OCI-LY7 (cell line): ENCODE measurements at regions not wholly inside any gene's neighbourhood (a gene's known extent, or its start where the extent isn't known, plus 50 kb on each side); places are given as distances from the start of the nearest gene placed in this dataset.

ENCODE experiments used
- EZH2phosphoT487 ChIP-seq: fragments of 200-600 bp; sonication (generic); IDR thresholded peaks from 2 replicates; pipeline ENCODE4 v1.6.1; 2018; ENCODE audit warnings: low read depth, borderline replicate concordance, mild to moderate bottlenecking, mixed run types, antibody characterized with exemption, low read length, moderate library complexity, mixed read lengths
- TF ChIP-seq, protein P1 (sequence below): fragments of 200-600 bp; sonication (generic); conservative IDR thresholded peaks from 2 replicates; pipeline ENCODE4 v1.5.1; 2014; ENCODE audit warnings: mild to moderate bottlenecking, antibody characterized with exemption, low read length, moderate library complexity, mixed read lengths

DNA sequence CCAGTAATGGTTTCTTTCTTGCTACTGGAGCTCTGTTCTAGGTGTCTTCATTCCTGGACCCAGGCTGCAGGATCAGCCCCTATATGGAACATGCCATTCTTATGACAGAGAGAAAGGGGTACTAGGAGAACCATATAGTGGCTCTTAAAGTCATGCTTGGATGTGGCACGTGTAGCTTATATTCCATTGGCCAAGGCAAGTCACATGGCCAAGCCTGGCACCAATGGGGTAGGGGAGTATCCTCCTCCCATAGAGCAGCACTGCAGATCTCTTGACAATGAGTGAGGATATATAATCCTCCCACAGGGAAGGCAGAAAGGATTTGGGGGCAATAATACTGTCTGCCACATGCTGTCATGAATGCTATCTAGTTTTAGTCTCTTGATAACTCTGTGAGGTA, 193.3 kb downstream of the PALM2AKAP2 start:
- TF ChIP-seq, protein P1, sequence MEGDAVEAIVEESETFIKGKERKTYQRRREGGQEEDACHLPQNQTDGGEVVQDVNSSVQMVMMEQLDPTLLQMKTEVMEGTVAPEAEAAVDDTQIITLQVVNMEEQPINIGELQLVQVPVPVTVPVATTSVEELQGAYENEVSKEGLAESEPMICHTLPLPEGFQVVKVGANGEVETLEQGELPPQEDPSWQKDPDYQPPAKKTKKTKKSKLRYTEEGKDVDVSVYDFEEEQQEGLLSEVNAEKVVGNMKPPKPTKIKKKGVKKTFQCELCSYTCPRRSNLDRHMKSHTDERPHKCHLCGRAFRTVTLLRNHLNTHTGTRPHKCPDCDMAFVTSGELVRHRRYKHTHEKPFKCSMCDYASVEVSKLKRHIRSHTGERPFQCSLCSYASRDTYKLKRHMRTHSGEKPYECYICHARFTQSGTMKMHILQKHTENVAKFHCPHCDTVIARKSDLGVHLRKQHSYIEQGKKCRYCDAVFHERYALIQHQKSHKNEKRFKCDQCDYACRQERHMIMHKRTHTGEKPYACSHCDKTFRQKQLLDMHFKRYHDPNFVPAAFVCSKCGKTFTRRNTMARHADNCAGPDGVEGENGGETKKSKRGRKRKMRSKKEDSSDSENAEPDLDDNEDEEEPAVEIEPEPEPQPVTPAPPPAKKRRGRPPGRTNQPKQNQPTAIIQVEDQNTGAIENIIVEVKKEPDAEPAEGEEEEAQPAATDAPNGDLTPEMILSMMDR, result no peak
- no peak for TF ChIP-seq EZH2phosphoT487
